ENCODE measurements at regions not wholly inside any gene's neighbourhood (a gene's known extent, or its start where the extent isn't known, plus 50 kb on each side); places are given as distances from the start of the nearest gene placed in this dataset.

GRCh38 chrX:43224496-43224895 is 431.6 kb upstream of the MAOA start:
- DNase-seq (ENCODE audit: low read depth in 2 of 2): no peak
- no peak overlapping the region for H3K4me3 ChIP-seq (replicated peaks in 1 of 2; ENCODE audit: low read depth in 2 of 2, low read length in 2 of 2)
- TF ChIP-seq CTCF (IDR thresholded peaks at IDR 0.05; ENCODE audit: low read depth, low read length): no peak

DNA sequence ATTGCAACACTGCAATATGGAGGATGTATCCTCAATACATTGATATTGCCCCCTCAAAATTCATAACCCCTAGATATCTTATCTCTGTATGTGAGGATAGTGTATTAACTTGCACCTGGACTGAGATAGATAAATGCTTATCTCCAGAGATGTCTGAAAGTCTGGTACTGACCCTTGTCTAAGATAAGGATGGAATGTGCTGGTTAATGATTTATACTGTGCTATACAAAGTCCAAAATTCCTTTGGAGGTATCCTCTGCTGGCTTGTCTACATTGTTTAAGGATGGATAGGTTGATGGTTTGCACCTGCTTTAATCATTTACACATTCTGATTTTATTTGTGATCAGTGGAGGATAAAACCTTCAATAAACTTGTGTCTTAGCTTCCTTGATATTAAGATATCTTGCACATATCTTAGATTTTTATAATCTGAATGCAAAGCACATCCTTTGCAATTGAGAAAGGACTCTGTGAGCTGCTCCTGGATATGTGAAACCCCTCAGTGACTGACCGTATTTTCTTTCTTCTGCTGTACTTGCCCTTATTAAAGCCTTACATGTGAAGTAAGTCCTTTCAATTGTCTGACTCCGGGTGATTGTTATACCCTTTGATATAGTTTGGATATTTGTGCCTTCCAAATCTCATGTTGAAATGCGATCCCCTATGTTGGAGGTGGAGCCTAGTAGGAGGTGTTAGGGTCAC is 430.3 kb upstream of the MAOA start:
- no peak for TF ChIP-seq CTCF (IDR thresholded peaks at IDR 0.05; ENCODE audit: low read depth, low read length)

DNA sequence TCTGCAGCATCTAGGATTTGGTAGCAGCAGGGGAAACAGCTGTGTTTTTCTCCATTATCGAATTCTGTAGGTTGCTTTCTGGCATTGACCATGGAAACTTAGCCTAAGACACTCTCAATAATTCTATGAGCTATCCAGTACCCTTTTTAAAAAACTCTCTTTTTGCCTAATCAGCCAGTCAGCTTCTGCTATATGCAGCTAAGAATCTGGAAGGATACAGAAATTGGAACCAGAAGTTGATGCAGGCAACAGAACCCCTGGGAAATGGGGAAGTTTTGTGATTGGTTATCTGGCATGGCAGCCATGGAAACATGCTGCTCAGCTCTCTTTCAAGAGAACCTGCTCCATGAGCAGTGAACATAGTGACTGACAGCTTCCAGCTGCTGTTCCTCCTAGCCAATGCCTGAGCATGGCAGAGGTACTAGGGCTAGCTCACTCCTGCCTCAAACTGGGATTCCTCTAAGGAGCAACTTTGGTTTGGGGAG is 417.6 kb upstream of the MAOA start:
- TF ChIP-seq CTCF (IDR thresholded peaks at IDR 0.05; ENCODE audit: low read depth, low read length): no peak

More for the DNA sequence above, 430.3 kb upstream of the MAOA start:
- no peak for DNase-seq (ENCODE audit: low read depth in 2 of 2)
- H3K4me3 ChIP-seq (replicated peaks in 1 of 2; ENCODE audit: low read depth in 2 of 2, low read length in 2 of 2): no peak overlapping the region

DNA sequence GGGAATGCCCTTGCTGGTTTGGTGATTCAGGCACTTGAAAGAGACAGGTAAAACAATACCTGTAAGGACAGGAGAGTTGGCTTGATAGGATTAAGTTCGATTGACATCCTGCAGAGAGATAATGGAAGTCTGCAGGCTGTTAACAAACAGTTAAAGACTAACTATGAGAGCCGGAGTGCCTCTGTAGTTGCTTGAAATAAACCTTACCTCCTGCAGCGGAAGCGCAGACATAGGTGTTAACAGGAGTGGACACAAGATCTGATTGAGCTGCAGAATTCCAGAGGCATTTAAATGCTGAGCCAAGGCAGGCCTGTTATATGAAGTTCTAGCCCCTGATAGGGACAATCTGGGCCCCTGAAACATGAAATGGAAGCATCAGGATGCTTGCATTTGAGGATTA is 416.7 kb upstream of the MAOA start:
- DNase-seq (ENCODE audit: low read depth in 2 of 2): no peak
- no peak overlapping the region for H3K4me3 ChIP-seq (replicated peaks in 1 of 2; ENCODE audit: low read depth in 2 of 2, low read length in 2 of 2)
- no peak for TF ChIP-seq CTCF (IDR thresholded peaks at IDR 0.05; ENCODE audit: low read depth, low read length)

More for the DNA sequence above, 417.6 kb upstream of the MAOA start:
- no peak for DNase-seq (ENCODE audit: low read depth in 2 of 2)
- no peak overlapping the region for H3K4me3 ChIP-seq (replicated peaks in 1 of 2; ENCODE audit: low read depth in 2 of 2, low read length in 2 of 2)

GRCh38 chrX:43255596-43255995 is 400.5 kb upstream of the MAOA start:
- no peak for TF ChIP-seq CTCF (IDR thresholded peaks at IDR 0.05; ENCODE audit: low read depth, low read length)
- no peak overlapping the region for H3K4me3 ChIP-seq (replicated peaks in 1 of 2; ENCODE audit: low read depth in 2 of 2, low read length in 2 of 2)
- no peak for DNase-seq (ENCODE audit: low read depth in 2 of 2)

DNA sequence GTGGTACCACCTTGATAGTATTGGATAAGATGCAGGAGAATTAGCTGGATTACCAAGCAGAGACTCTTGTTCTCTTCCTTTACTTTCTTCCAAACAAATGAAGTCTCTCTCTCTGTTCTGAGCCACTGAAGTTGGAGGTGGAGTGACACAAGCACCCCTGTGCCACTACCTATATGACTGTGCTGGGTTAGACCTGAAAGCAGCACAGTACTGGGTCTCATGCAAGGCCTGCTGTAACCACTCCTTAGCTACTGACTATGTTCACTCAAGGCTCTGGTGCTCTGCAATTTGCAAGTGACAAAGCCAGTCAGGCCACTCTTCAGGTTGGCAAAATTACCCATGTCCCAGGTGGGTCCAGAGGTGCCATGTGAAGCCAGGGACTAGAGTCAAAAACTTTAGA is 389.6 kb upstream of the MAOA start:
- TF ChIP-seq CTCF (IDR thresholded peaks at IDR 0.05; ENCODE audit: low read depth, low read length): no peak
- no peak for DNase-seq (ENCODE audit: low read depth in 2 of 2)
- no peak overlapping the region for H3K4me3 ChIP-seq (replicated peaks in 1 of 2; ENCODE audit: low read depth in 2 of 2, low read length in 2 of 2)

- TF ChIP-seq CTCF (IDR thresholded peaks at IDR 0.05; ENCODE audit: low read depth, low read length): no peak
- DNase-seq (ENCODE audit: low read depth in 2 of 2): no peak
- H3K4me3 ChIP-seq (replicated peaks in 1 of 2; ENCODE audit: low read depth in 2 of 2, low read length in 2 of 2): no peak overlapping the region
These were observed 388.4 kb upstream of the MAOA start for GRCh38 chrX:43267652-43268051.

Measured in cardiac fibroblast (primary cell).